Uterus (tissue), 3 donors: ENCODE measurements at regions not wholly inside any gene's neighbourhood (a gene's known extent, or its start where the extent isn't known, plus 50 kb on each side); places are given as distances from the start of the nearest gene placed in this dataset.

Experiments used
- DNase-seq, 2 donors: peaks; one replicate each; pipeline ENCODE4 v3.0.0-alpha.2; 2019 to 2020
- H3K27ac ChIP-seq, 2 donors: fragments of 200-600 bp; sonication (generic); 1 replicate in 1 of 2; 2 replicates in 1 of 2; pipeline ENCODE4 v1.5.1; 2016 to 2018
- H3K27me3 ChIP-seq, 2 donors: fragments of 200-600 bp; sonication (generic); one replicate each; pipeline ENCODE4 v1.5.1; 2018 to 2019; ENCODE audit warnings: control low read depth in 1 of 2
- H3K36me3 ChIP-seq, 2 donors: fragments of 200-600 bp; sonication (generic); one replicate each; pipeline ENCODE4 v1.5.1; 2019; ENCODE audit warnings: control low read depth in 1 of 2
- H3K4me1 ChIP-seq, 2 donors: fragments of 200-600 bp; sonication (generic); one replicate each; pipeline ENCODE4 v1.5.1; 2018 to 2019; ENCODE audit warnings: control low read depth in 1 of 2
- H3K4me3 ChIP-seq, 2 donors: fragments of 200-600 bp; sonication (generic); 1 replicate in 1 of 2; 2 replicates in 1 of 2; pipeline ENCODE4 v1.5.1; 2018 to 2019; ENCODE audit warnings: mild to moderate bottlenecking in 1 of 2
- H3K9me3 ChIP-seq, 2 donors: fragments of 200-600 bp; sonication (generic); one replicate each; pipeline ENCODE4 v1.5.1; 2019; ENCODE audit warnings: control low read depth in 1 of 2
- POLR2A ChIP-seq, 2 donors: fragments of 450-650 bp; IDR thresholded peaks; one replicate each; pipeline ENCODE4 v1.6.1; 2016; ENCODE audit warnings: antibody characterized with exemption in 2 of 2, mild to moderate bottlenecking in 1 of 2, moderate library complexity in 1 of 2
- intact Hi-C: fragments of 100-400 bp; cut with DNase I; formaldehyde crosslinking; loops from one replicate; pipeline ENCODE4 v1.15.1; 2023; ENCODE audit warnings: low total_unique reads
- TF ChIP-seq, protein P1 (sequence below), 4 experiments: fragments of 200-600 bp in 2 of 4; fragments of 450-650 bp in 2 of 4; sonication (generic) in 2 of 4; IDR thresholded peaks; one replicate each; pipeline ENCODE4 v1.5.1; 2016 to 2019; ENCODE audit warnings: antibody characterized with exemption in 4 of 4, mild to moderate bottlenecking in 2 of 4, moderate library complexity in 1 of 4
- donor health status: DM: yes; HTN: yes; CAD: no.

DNA sequence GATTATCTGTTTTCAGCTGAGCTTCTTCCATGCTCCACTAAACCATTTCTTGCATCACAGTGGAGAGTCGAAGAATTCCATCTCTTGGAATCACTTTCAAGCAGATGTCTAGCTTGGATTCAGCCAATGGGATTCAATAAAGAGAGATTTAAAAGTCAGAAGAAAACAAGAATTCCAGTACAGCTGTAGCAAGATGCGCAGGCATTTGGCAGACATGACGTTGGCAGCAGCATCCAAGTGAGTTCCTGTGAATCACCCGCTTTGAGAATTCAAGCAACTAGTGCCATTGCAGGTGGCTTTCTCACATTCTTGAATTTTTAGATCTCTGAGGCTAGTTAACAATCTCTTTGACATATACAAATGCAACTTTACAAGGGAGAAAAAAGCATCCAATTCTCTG is 467.0 kb downstream of the CDH10 start:
- Histone ChIP-seq H3K27ac (no peak overlapping the region), H3K4me3 (no peak overlapping the region), H3K4me1 (no peaks in the 10 kb centered on the region), H3K27me3 (no peaks in the 10 kb centered on the region), H3K36me3 (no peaks in the 10 kb centered on the region), H3K9me3 (no peaks in the 10 kb centered on the region)
- DNase-seq: no peak
- intact Hi-C loops: no loop called here
- TF ChIP-seq, protein P1, sequence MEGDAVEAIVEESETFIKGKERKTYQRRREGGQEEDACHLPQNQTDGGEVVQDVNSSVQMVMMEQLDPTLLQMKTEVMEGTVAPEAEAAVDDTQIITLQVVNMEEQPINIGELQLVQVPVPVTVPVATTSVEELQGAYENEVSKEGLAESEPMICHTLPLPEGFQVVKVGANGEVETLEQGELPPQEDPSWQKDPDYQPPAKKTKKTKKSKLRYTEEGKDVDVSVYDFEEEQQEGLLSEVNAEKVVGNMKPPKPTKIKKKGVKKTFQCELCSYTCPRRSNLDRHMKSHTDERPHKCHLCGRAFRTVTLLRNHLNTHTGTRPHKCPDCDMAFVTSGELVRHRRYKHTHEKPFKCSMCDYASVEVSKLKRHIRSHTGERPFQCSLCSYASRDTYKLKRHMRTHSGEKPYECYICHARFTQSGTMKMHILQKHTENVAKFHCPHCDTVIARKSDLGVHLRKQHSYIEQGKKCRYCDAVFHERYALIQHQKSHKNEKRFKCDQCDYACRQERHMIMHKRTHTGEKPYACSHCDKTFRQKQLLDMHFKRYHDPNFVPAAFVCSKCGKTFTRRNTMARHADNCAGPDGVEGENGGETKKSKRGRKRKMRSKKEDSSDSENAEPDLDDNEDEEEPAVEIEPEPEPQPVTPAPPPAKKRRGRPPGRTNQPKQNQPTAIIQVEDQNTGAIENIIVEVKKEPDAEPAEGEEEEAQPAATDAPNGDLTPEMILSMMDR (IDR thresholded peaks at IDR 0.05): no peak

DNA sequence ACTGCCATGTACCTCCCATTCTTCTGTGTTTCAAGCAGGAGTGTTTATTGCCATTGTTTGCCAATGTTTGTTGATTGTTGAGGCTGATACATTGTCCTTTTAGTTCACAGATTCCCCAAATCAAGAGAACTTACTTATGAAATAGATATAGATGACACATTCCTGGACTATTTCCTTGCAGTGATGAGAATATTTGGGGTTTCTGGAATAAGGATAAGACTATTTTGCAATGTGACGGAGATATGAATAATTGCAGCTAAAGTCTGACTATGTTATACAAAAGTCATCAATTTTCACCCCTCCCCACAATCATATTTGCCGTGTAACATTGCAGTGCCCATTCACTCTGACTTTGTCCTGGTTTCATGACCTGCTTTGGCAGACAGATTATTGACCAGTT is 460.8 kb downstream of the CDH10 start:
- H3K27me3 ChIP-seq: no peaks in the 10 kb centered on the region
- intact Hi-C loops: no loop called here
- H3K4me1 ChIP-seq: no peaks in the 10 kb centered on the region
- no peak for DNase-seq
- no peaks in the 10 kb centered on the region for H3K9me3 ChIP-seq
- no peaks in the 10 kb centered on the region for H3K36me3 ChIP-seq
- TF ChIP-seq, protein P1 (IDR thresholded peaks at IDR 0.05): no peak
- TF ChIP-seq POLR2A (IDR thresholded peaks at IDR 0.05): no peak
- H3K27ac ChIP-seq: no peak overlapping the region
- no peak overlapping the region for H3K4me3 ChIP-seq

DNA sequence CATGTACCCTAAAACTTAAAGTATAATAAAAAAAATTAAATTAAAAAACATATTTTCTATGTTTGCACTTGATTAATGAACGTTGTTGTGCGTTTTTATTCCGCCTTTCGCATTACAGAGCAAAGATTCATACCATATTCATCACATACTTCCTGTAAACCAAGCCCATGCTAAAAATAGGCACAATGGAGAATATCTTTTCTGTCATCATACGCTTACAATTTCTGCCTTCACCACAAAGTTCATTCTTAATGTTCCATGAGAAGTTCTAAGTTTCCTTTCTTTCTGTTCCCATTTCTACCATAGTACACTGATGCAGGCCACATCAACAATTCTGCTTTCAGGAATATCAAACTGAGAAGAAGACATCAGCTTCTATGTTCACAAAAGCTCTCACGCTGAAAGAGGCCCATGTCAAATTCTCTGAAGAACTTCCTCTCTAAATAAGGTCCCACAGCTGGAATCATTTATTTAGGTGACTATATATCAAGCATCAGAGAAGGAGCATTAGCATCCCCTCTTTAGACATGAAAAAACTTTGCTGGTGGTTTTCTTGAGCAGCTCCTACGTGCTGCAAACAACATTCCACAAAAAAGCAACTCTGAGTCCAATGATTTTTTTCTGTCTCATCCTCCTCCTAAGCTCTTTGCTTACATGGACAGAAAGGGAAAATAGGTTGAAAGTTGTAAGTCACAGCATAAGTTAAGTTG is 456.4 kb downstream of the CDH10 start:
- TF ChIP-seq POLR2A (IDR thresholded peaks at IDR 0.05): no peak
- TF ChIP-seq, protein P1 (IDR thresholded peaks at IDR 0.05): no peak
- no peaks in the 10 kb centered on the region for H3K4me1 ChIP-seq

DNA sequence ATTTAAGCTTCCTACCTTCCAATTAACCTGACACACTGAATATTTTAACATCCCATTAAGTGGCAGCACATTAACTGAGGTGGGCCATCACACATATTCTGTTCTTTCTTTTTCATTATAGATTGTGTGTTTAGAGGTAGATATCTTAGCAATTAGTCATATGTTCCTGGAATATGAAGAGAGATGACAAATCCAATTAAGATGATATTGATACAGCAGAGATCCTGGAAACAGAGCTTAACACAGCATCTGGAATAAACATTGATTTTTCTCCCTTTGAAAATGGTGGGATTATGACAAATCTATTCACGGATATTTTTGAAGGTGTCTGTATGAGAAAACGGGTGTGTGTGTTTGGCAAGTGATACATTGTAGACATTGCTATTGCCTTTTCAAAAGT is 448.0 kb downstream of the CDH10 start:
- no peak for DNase-seq
- Histone ChIP-seq H3K4me3 (no peak overlapping the region), H3K4me1 (no peaks in the 10 kb centered on the region), H3K27me3 (no peaks in the 10 kb centered on the region), H3K27ac (no peak overlapping the region), H3K36me3 (no peaks in the 10 kb centered on the region), H3K9me3 (no peaks in the 10 kb centered on the region)
- TF ChIP-seq, protein P1 (IDR thresholded peaks at IDR 0.05): no peak
- TF ChIP-seq POLR2A (IDR thresholded peaks at IDR 0.05): no peak
- intact Hi-C loops: no loop called here

More for the DNA sequence above, 456.4 kb downstream of the CDH10 start:
- Histone ChIP-seq H3K36me3 (no peaks in the 10 kb centered on the region), H3K4me3 (no peak overlapping the region), H3K9me3 (no peaks in the 10 kb centered on the region), H3K27me3 (no peaks in the 10 kb centered on the region), H3K27ac (no peak overlapping the region)
- intact Hi-C loops: no loop called here
- DNase-seq: no peak

DNA sequence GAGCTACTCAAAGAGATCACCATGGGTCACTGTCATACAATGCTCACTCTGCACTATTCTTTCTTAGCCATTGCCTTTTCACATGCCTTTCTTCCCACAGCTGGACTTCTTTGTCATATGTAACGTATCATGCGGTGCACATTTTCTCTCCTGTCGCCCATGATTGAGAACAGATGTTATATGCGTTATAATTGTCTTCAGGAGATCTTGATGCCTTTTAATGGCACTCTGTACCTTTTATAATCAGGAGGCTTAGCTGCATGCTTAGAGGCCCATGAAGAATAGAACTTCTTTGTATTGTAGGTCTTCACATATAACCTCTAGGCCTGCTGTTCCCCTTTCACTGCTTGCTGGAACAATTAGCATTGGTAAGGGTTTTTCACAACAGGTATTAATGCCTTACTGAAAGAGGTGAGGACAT is 436.1 kb downstream of the CDH10 start:
- no peaks in the 10 kb centered on the region for H3K27me3 ChIP-seq
- no peak overlapping the region for H3K4me3 ChIP-seq
- no peaks in the 10 kb centered on the region for H3K9me3 ChIP-seq
- H3K36me3 ChIP-seq: no peaks in the 10 kb centered on the region
- TF ChIP-seq POLR2A (IDR thresholded peaks at IDR 0.05): no peak
- TF ChIP-seq, protein P1 (IDR thresholded peaks at IDR 0.05): no peak
- H3K27ac ChIP-seq: no peak overlapping the region
- intact Hi-C loops: no loop called here
- no peak for DNase-seq
- H3K4me1 ChIP-seq: no peaks in the 10 kb centered on the region
